ENCODE measurements at regions not wholly inside any gene's neighbourhood (a gene's known extent, or its start where the extent isn't known, plus 50 kb on each side); places are given as distances from the start of the nearest gene placed in this dataset.

DNA sequence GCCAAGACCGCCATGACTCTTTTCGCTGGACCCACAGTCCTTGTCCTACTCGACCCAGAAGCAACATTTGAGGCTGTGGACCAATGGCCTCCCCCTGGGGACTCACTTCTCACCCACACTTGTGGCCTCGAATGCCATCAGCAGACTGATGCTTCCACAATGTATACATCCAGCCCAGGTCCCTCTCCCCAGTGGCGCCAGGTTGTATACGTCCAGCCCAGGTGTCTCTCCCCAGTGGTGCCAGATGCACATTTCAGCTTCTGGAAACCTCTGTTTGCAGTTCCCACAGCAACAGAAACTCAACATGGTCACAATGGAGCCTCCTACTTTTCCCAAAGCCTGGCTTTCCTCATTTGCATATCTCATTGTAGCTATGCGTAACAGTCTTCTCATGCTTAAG is 210.5 kb upstream of the RNF32 start:
- no peak for DNase-seq (ENCODE audit: extremely low spot score)
- ChIA-PET CTCF (interaction anchor here (0.9 kb wide), 1 partner anchor 8 kb away, joined by 3 read pairs; no protein-coding TSS in a partner anchor), POLR2A (no interaction called here)

GRCh38 chr7:156429514-156429913 is 211.1 kb upstream of the RNF32 start:
- TF ChIP-seq, protein P1, sequence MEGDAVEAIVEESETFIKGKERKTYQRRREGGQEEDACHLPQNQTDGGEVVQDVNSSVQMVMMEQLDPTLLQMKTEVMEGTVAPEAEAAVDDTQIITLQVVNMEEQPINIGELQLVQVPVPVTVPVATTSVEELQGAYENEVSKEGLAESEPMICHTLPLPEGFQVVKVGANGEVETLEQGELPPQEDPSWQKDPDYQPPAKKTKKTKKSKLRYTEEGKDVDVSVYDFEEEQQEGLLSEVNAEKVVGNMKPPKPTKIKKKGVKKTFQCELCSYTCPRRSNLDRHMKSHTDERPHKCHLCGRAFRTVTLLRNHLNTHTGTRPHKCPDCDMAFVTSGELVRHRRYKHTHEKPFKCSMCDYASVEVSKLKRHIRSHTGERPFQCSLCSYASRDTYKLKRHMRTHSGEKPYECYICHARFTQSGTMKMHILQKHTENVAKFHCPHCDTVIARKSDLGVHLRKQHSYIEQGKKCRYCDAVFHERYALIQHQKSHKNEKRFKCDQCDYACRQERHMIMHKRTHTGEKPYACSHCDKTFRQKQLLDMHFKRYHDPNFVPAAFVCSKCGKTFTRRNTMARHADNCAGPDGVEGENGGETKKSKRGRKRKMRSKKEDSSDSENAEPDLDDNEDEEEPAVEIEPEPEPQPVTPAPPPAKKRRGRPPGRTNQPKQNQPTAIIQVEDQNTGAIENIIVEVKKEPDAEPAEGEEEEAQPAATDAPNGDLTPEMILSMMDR (IDR thresholded peaks at IDR 0.05; ENCODE audit: control extremely low read depth, extremely low read depth, low read depth, missing control alignments) = no peak
- POLR2A ChIA-PET = no interaction called here
- CTCF ChIA-PET = no interaction called here
- no peak for DNase-seq (ENCODE audit: extremely low spot score)

More for the DNA sequence above, 210.5 kb upstream of the RNF32 start:
- TF ChIP-seq, protein P1 (IDR thresholded peaks at IDR 0.05; ENCODE audit: control extremely low read depth, extremely low read depth, low read depth, missing control alignments) = no peak

GRCh38 chr7:156423876-156424275 is 216.7 kb upstream of the RNF32 start:
- TF ChIP-seq, protein P1 (IDR thresholded peaks at IDR 0.05; ENCODE audit: control extremely low read depth, extremely low read depth, low read depth, missing control alignments) = no peak
- ChIA-PET POLR2A (no interaction called here), CTCF (no interaction called here)
- DNase-seq (ENCODE audit: extremely low spot score) = no peak

DNA sequence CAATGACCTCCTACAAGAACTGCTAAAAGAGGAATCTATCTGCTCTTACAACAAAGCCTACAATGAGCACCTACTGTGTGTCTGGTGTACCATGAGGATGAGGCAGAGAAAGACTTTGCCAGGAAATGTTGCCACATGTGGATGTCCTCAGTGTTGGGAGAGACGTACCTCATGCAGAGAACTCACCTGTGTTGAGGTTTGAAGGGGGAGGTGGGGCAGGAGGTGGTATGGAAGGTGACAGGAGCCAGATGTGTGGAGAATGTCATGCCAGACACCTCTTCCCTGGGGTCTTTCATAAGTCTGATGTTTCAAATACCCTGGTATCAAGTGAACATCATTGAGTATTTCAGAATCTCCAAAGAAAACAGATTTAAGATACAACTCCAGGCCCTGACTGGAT is 220.1 kb upstream of the RNF32 start:
- ChIA-PET CTCF (no interaction called here), POLR2A (no interaction called here)
- no peak for DNase-seq (ENCODE audit: extremely low spot score)
- TF ChIP-seq, protein P1 (IDR thresholded peaks at IDR 0.05; ENCODE audit: control extremely low read depth, extremely low read depth, low read depth, missing control alignments) = no peak

GRCh38 chr7:156419782-156420181 is 220.8 kb upstream of the RNF32 start:
- no peak for DNase-seq (ENCODE audit: extremely low spot score)
- TF ChIP-seq, protein P1 (IDR thresholded peaks at IDR 0.05; ENCODE audit: control extremely low read depth, extremely low read depth, low read depth, missing control alignments) = no peak
- POLR2A ChIA-PET = no interaction called here
- CTCF ChIA-PET = no interaction called here

DNA sequence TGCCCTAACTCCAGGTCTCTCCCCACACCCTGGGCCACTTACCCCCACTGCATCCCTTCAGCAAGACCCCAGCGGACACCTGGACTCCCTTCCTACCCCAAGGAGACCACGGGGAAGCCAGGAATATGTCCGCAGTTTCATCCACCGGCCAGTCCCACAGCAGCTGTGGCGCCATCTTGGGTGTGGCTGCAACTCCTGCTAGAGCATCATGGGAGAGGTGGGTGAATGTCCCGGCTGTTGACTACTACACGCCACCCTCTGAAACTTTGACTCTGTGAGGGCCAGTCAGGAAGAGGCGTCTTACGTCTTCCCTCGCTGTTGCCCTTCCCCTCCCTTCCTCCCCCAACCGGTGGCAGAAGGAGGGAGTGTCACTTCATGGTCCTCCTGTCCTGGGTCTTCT is 238.3 kb upstream of the RNF32 start:
- no peak for DNase-seq (ENCODE audit: extremely low spot score)
- ChIA-PET CTCF (no interaction called here), POLR2A (no interaction called here)
- TF ChIP-seq, protein P1 (IDR thresholded peaks at IDR 0.05; ENCODE audit: control extremely low read depth, extremely low read depth, low read depth, missing control alignments) = no peak

- ChIA-PET CTCF (no interaction called here), POLR2A (no interaction called here)
- TF ChIP-seq, protein P1 (IDR thresholded peaks at IDR 0.05; ENCODE audit: control extremely low read depth, extremely low read depth, low read depth, missing control alignments) = no peak
- no peak for DNase-seq (ENCODE audit: extremely low spot score)
Measured at GRCh38 chr7:156401617-156402016, 239.0 kb upstream of the RNF32 start.
